NCI-H1694 (cell line): ENCODE measurements at regions not wholly inside any gene's neighbourhood (a gene's known extent, or its start where the extent isn't known, plus 50 kb on each side); places are given as distances from the start of the nearest gene placed in this dataset.
"Not testable (repeated sequence)": the region's sequence is repeated elsewhere in the genome, so short reads cannot be mapped to it uniquely, and the experiment has no call there.

Source experiments
- DNase-seq: peaks from one replicate; lab custom pipeline; 2025; lab: John Stamatoyannopoulos, UW

DNA sequence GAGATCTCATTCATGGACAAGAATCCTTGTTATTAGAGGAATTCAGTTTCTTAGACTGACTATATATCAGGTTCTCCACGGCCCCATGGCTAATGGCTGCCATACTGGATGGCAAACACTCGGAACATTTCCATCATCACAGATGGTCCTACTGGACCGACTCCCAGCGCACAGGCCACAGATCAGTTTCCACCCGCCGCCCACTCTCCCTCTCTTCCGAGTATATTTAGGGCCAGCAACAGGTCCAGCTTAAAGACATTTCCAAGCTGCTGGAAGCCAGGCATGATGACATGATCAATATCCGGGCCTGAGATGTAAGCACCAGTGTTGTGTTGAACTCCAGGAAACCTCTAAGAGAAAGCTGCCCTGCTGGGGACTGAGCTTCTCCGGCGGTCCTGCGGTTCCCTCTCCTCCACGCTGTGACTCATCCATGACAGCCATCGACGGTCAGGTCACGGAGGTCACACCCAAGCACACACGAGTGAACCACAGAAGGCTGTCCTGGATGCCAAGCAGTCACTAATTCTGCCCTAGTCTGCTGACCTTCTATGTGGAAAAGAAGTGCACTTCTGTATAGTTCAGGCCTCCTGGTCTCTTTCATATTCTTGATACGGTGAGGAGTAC is 64.4 kb upstream of the LPCAT1 start:
- DNase-seq = not testable (repeated sequence)

DNA sequence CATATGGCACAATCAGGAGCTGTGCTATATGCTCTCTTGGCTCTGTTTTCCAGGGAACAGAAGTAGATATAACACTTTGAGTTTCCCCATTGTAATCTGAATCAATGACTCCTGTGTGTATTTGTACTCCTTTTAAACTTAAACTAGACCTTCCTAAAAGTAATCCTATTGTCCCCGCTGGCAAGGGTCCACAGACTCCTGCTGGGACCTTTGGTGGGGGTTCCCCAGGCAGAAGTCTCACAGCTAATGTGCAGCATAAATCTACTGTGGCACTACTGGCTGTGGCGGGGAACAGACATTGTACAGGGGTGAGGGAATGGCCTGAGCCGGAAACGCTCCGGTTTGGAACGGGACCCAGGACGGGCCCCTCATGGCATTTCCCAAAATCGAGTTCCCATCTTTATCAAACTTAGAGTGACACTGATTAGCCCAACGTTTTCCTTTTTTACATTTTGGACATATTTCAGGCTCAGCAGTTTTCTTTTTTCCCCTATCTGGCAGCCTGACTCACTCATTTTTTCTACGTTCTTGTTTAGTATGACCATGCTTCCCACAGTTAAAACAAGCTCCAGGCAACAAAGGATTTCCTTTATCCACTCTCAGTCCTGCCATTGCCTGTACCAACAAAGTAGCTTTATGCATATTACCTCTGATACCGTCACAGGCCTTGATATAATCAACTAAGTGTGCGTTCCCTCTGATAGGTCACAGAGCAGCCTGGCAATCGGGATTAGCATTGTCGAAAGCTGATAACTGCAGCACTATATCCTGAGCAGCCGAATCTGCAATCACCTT is 59.5 kb upstream of the LPCAT1 start:
- DNase-seq = not testable (repeated sequence)

DNA sequence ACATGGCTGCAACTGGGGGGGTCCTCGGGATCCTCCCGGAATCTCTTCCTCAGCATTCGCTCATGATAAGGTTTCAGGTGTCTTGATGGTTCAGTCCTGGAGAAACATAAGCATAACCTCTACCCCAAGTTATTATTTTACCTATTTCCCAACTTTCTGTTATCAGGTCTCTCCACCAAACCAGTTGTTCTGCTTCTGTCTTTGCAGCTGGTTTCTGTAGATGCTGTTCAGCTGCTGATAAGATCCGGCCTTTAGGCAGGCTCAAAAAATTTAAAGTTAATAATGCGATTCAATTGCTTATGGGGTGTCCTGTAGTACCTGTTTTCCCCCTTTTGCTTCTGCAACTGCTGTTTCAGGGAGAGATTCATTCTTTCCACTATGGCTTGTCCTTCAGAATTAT is 55.6 kb upstream of the LPCAT1 start:
- DNase-seq = not testable (repeated sequence)

DNA sequence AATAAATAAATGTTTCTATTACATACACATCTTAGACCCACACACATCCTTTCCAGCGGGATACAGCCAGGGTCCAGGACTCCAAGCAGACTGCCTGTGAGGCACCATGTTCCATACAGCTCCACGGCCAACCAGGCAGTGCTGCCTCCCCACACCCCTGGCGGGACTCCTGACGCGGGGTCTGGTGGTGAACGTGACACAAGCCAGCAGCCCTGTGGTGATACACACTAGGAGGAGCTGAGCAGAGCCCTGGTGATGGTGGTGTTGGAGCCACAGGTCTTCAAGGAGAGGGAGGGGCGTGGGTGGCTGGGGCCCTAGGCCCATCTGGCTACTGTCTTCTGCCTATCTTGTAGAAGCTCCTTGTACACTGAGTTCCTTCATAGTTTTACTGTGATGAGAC is 53.1 kb upstream of the LPCAT1 start:
- DNase-seq = not testable (repeated sequence)

DNA sequence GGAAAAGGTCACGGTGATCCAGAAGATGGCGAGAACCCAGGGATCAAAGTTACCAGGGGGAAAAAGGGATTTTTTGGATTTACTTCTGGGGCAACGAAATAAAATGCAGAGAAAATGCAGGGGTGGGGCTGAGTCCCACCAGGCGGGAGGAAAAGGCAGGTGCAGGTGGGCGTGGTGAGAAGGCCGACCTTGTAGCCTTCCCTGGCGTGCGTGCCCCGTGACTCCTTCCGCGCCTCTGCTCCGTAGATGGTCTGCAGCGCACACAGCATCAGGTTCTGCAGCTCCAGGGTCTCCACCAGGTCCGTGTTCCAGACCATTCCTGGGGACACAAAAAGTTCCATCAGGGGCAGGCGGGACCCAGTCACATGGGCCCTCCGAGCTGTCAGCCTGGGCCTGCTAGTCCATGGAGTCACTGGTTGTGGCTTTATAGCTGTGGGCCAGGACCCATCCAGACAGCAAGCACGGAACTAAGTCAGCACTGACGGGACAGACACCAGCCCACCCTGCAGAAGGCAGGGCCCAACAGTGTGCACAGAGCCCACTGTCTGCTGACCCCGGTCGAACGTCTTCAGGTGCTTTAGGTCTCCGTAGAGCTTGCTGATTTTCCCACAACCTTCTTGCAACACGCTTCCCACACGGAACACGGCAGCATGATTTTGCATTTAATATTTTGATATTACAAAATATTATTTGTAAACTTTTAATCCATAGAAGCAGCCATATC is 52.4 kb upstream of the LPCAT1 start:
- not testable (repeated sequence) for DNase-seq

DNA sequence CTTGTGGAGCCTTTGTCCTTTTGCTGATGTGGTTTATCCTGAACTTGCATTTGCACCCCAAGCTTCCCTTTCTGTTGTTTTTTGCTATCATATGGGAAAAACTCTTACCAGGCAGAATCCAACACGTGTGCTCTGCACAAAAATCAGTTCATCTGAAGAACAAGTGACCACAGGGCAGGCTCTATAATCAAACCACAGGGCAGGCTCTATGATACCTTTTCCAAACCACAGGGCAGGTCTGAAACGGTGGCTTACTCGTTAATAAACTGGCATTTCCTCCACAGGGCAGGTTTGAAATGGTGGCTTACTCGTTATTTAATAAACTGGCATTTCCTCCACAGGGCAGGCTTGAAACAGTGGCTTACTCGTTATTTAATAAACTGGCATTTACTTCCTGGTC is 51.7 kb upstream of the LPCAT1 start:
- DNase-seq = not testable (repeated sequence)

GRCh38 chr5:1574023-1574318 is 50.2 kb upstream of the LPCAT1 start:
- DNase-seq = not testable (repeated sequence)

GRCh38 chr5:1573217-1574022 is 49.7 kb upstream of the LPCAT1 start:
- not testable (repeated sequence) for DNase-seq
